GM12878 (cell line): ENCODE measurements at regions not wholly inside any gene's neighbourhood (a gene's known extent, or its start where the extent isn't known, plus 50 kb on each side); places are given as distances from the start of the nearest gene placed in this dataset.

Source experiments
- ATAC-seq: fragments of 200-7000 bp; cut with Tn5 transposase; 3 replicates; pipeline ENCODE4 v1.9.1; 2020; ENCODE audit warnings: mild to moderate bottlenecking, moderate library complexity
- BruUV-seq: library from RNA; stranded (reverse); fragments of 400-500 nt; replicated peaks from 2 replicates; lab custom pipeline; 2021; lab: Mats Ljungman, UMichigan
- CTCF ChIA-PET: fragments of 300-600 bp; sonication (Branson Sonifier 250); formaldehyde crosslinking; extraction: SDS; loops from one replicate; lab custom pipeline; 2021; ENCODE audit warnings: inconsistent platforms; lab: Yijun Ruan, JAX
- POLR2A ChIA-PET: fragments of 350-600 bp; formaldehyde crosslinking; extraction: SDS; loops from one replicate; lab custom pipeline; 2021; ENCODE audit warnings: inconsistent platforms; lab: Charles Lee
- RAD21 ChIA-PET: fragments of 300-600 bp; sonication (Branson Sonifier 250); formaldehyde crosslinking; loops from one replicate; lab custom pipeline; 2023; ENCODE audit warnings: antibody characterized with exemption; ENCODE audit not compliant: unreplicated experiment; lab: Charles Lee
- SMC1A ChIA-PET: fragments of 300-600 bp; sonication (Branson Sonifier 250); formaldehyde crosslinking; loops from one replicate; lab custom pipeline; 2023; ENCODE audit not compliant: unreplicated experiment, uncharacterized antibody; lab: Charles Lee
- DNase-seq: peaks from one replicate; pipeline ENCODE4 v3.0.0-alpha.2; 2011; ENCODE audit warnings: low read depth, low spot score
- FAIRE-seq: peaks from 3 replicates; lab custom pipeline; 2011; peaks lifted over from hg19 to GRCh38; lab: Jason Lieb, UNC
- H2AFZ ChIP-seq: 2 replicates; pipeline ENCODE4 v1.6.0; 2011; ENCODE audit warnings: low read depth, low read length, control low read depth; ENCODE audit not compliant: control insufficient read depth
- H3K27ac ChIP-seq: 2 replicates; pipeline ENCODE4 v1.5.1; 2011; ENCODE audit warnings: control low read depth; ENCODE audit not compliant: control insufficient read depth, insufficient read depth
- H3K27me3 ChIP-seq, 2 experiments: replicated peaks in 1 of 2; 2 replicates each; pipeline versions ENCODE4 v1.6.0 to v1.6.1; 2011; ENCODE audit warnings: low read length in 1 of 2; ENCODE audit not compliant: control insufficient read depth in 2 of 2, insufficient read depth in 2 of 2
- H3K36me3 ChIP-seq, 2 experiments: 2 replicates each; pipeline ENCODE4 v1.5.1; 2011; ENCODE audit warnings: low read length in 1 of 2; ENCODE audit not compliant: control insufficient read depth in 2 of 2, insufficient read depth in 2 of 2
- H3K4me1 ChIP-seq: 2 replicates; pipeline ENCODE4 v1.6.1; 2011; ENCODE audit warnings: mild to moderate bottlenecking, low read length, moderate library complexity, mixed read lengths; ENCODE audit not compliant: control insufficient read depth, insufficient read depth
- H3K4me2 ChIP-seq: 2 replicates; pipeline ENCODE4 v1.6.0; 2011; ENCODE audit warnings: control low read depth; ENCODE audit not compliant: control insufficient read depth, insufficient read depth
- H3K4me3 ChIP-seq: fragments of 200-600 bp; sonication (generic); 2 replicates; pipeline ENCODE4 v1.5.1; 2016
- H3K79me2 ChIP-seq: 2 replicates; pipeline ENCODE4 v1.6.0; 2011; ENCODE audit warnings: low read length; ENCODE audit not compliant: control insufficient read depth, insufficient read depth
- H3K9ac ChIP-seq: 2 replicates; pipeline ENCODE4 v1.8.0; 2011; ENCODE audit warnings: low read length, control low read depth, mixed read lengths; ENCODE audit not compliant: control insufficient read depth, insufficient read depth
- H3K9me3 ChIP-seq: replicated peaks from 3 replicates; pipeline ENCODE4 v1.5.1; 2011; ENCODE audit warnings: mild to moderate bottlenecking, low read length; ENCODE audit not compliant: control insufficient read depth, insufficient read depth
- H4K20me1 ChIP-seq: 2 replicates; pipeline ENCODE4 v1.6.0; 2011; ENCODE audit not compliant: control insufficient read depth, insufficient read depth
- CREM ChIP-seq: IDR thresholded peaks from 2 replicates; pipeline ENCODE4 v1.6.1; 2014; ENCODE audit warnings: antibody characterized with exemption, low read depth
- HDAC6 ChIP-seq: fragments of 200-600 bp; sonication (generic); IDR thresholded peaks from one replicate; pipeline ENCODE4 v1.8.0; 2017; ENCODE audit warnings: antibody characterized with exemption; ENCODE audit not compliant: unreplicated experiment
- POU2F2 ChIP-seq: IDR thresholded peaks from 3 replicates; pipeline ENCODE4 v1.6.1; 2011; ENCODE audit warnings: low read depth, mild to moderate bottlenecking, low read length, borderline replicate concordance
- SMC3 ChIP-seq: IDR thresholded peaks from 2 replicates; pipeline ENCODE4 v1.6.1; 2011; ENCODE audit warnings: low read length, improper control_type of control experiment, borderline replicate concordance
- WGBS: methylation state at CpG from one replicate; pipeline ENCODE4 v1.1.6; 2016; ENCODE audit warnings: low lambda C conversion rate; ENCODE audit not compliant: insufficient replicate concordance, insufficient coverage; ENCODE audit errors: missing lambda C conversion rate; 5-methylcytosine and 5-hydroxymethylcytosine counted together
- in situ Hi-C: fragments of 300-500 bp; cut with MboI; formaldehyde crosslinking; loops from 9 replicates; pipeline ENCODE4 v1.14.3; 2018; ENCODE audit warnings: mixed read lengths
- intact Hi-C: fragments of 100-400 bp; cut with micrococcal nuclease; formaldehyde crosslinking; loops from one replicate; pipeline ENCODE4 v1.14.2; 2022; ENCODE audit not compliant: unreplicated experiment
- TF ChIP-seq, protein P1 (sequence below): fragments of 450-650 bp; IDR thresholded peaks from 2 replicates; pipeline ENCODE4 v1.6.1; 2017; ENCODE audit warnings: borderline replicate concordance
- TF ChIP-seq, protein P2 (sequence below): fragments of 450-650 bp; formaldehyde crosslinking; IDR thresholded peaks from 2 replicates; pipeline ENCODE4 v1.4.0; 2022; ENCODE audit warnings: mild to moderate bottlenecking, moderate library complexity
- TF ChIP-seq, protein P3 (sequence below): fragments of 450-650 bp; IDR thresholded peaks from 2 replicates; pipeline ENCODE4 v1.6.1; 2016; ENCODE audit warnings: mild to moderate bottlenecking

DNA sequence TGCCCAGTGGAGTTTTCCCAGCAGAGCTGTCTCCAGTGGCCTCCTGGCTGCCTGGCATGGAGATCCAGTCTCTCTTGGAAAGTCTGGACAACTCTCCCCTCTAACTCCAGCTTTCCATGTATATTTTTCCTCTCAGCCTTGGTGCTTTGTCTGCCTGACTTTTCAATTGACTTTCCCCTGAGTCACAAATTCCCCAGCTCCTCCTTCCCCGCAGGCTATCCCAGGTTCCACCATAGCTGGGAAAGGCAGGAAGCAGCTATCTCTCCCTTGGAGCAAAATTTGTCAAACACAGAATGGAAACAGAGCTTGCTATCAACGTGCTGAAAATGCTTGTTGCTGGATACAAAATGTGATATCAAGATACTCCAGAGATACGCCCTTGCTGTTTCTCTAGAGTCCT, 384.8 kb downstream of the TMEM135 start:
- H3K4me3 ChIP-seq: no peak overlapping the region
- H3K27me3 ChIP-seq: no peaks in the 10 kb centered on the region
- H3K9me3 ChIP-seq: no peaks in the 10 kb centered on the region
- H2AFZ ChIP-seq: no peak overlapping the region
- WGBS: 18% methylated on average over 3 of the region's 3 CpGs
- H3K36me3 ChIP-seq: no peaks in the 10 kb centered on the region
- no peaks in the 10 kb centered on the region for H3K4me1 ChIP-seq
- ChIA-PET CTCF (interaction anchor here (1.2 to 5.0 kb wide), 7 partner anchors 10 to 484 kb away, joined by 3 to 54 read pairs (median 5); no protein-coding TSS in a partner anchor), POLR2A (no interaction called here), RAD21 (no interaction called here), SMC1A (interaction anchor here (0.6 kb wide), 1 partner anchor 14 kb away, joined by 3 read pairs; no protein-coding TSS in a partner anchor)
- H3K4me2 ChIP-seq: no peak overlapping the region
- DNase-seq: no peak
- no peak for TF ChIP-seq CREM
- no peak for TF ChIP-seq POU2F2
- TF ChIP-seq, protein P1, sequence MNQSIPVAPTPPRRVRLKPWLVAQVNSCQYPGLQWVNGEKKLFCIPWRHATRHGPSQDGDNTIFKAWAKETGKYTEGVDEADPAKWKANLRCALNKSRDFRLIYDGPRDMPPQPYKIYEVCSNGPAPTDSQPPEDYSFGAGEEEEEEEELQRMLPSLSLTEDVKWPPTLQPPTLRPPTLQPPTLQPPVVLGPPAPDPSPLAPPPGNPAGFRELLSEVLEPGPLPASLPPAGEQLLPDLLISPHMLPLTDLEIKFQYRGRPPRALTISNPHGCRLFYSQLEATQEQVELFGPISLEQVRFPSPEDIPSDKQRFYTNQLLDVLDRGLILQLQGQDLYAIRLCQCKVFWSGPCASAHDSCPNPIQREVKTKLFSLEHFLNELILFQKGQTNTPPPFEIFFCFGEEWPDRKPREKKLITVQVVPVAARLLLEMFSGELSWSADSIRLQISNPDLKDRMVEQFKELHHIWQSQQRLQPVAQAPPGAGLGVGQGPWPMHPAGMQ: no peak
- H3K27ac ChIP-seq: no peak overlapping the region
- no peaks in the 10 kb centered on the region for H3K79me2 ChIP-seq
- FAIRE-seq: no peak
- H4K20me1 ChIP-seq: no peaks in the 10 kb centered on the region
- intact Hi-C loops: no loop called here
- BruUV-seq: no TSS peak
- no peak overlapping the region for H3K9ac ChIP-seq
- in situ Hi-C loops: loop anchor here (5.0 kb wide), 2 partner anchors 70 to 480 kb away; no protein-coding TSS in a partner anchor
- ATAC-seq: no peak

DNA sequence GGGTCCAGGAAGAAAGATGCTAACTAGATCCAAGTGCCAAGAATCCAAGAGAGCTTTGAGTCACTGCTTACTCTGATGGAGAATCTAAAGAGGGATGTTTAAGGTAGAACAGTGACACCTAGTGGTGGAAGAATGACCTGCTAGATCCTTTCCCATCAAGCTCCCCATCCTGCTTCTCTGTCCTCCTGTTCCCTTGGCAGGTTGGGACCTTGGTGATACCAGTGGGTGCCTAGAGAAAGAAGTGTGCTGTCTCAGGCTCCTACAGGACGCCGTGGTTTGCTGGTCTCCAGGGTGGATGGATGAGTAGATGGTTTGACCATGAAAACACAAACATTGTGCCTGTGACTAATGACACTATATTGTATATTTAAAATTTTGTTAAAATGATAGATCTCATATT, 383.7 kb downstream of the TMEM135 start:
- ChIA-PET SMC1A (interaction anchor here (0.7 to 2.5 kb wide), 9 partner anchors 9 to 483 kb away, joined by 3 to 24 read pairs (median 4); partner anchors contain the start of gene FZD4), CTCF (interaction anchor here (0.5 to 5.0 kb wide), 34 partner anchors 9 to 1130 kb away, joined by 3 to 54 read pairs (median 4); no protein-coding TSS in a partner anchor), RAD21 (interaction anchor here (0.9 to 1.3 kb wide), 8 partner anchors 66 to 550 kb away, joined by 3 to 10 read pairs (median 5); no protein-coding TSS in a partner anchor), POLR2A (no interaction called here)
- intact Hi-C loops (loop anchor here (1.0 kb wide), 2 partner anchors 69 to 482 kb away; no protein-coding TSS in a partner anchor), in situ Hi-C loops (loop anchor here (5.0 kb wide), 2 partner anchors 69 to 479 kb away; no protein-coding TSS in a partner anchor)
- H3K4me1 ChIP-seq: no peaks in the 10 kb centered on the region
- peak; percentile 95 for ATAC-seq
- no peak overlapping the region for H3K9ac ChIP-seq
- H3K4me3 ChIP-seq: no peak overlapping the region
- FAIRE-seq: peak; percentile 95
- H2AFZ ChIP-seq: no peak overlapping the region
- no peaks in the 10 kb centered on the region for H4K20me1 ChIP-seq
- H3K4me2 ChIP-seq: no peak overlapping the region
- 0% methylated on average over 2 of the region's 2 CpGs for WGBS
- BruUV-seq: no TSS peak
- no peaks in the 10 kb centered on the region for H3K9me3 ChIP-seq
- no peaks in the 10 kb centered on the region for H3K79me2 ChIP-seq
- peak; percentile 27 for DNase-seq
- no peaks in the 10 kb centered on the region for H3K36me3 ChIP-seq
- H3K27me3 ChIP-seq: no peaks in the 10 kb centered on the region
- H3K27ac ChIP-seq: no peak overlapping the region
- TF ChIP-seq, protein P2, sequence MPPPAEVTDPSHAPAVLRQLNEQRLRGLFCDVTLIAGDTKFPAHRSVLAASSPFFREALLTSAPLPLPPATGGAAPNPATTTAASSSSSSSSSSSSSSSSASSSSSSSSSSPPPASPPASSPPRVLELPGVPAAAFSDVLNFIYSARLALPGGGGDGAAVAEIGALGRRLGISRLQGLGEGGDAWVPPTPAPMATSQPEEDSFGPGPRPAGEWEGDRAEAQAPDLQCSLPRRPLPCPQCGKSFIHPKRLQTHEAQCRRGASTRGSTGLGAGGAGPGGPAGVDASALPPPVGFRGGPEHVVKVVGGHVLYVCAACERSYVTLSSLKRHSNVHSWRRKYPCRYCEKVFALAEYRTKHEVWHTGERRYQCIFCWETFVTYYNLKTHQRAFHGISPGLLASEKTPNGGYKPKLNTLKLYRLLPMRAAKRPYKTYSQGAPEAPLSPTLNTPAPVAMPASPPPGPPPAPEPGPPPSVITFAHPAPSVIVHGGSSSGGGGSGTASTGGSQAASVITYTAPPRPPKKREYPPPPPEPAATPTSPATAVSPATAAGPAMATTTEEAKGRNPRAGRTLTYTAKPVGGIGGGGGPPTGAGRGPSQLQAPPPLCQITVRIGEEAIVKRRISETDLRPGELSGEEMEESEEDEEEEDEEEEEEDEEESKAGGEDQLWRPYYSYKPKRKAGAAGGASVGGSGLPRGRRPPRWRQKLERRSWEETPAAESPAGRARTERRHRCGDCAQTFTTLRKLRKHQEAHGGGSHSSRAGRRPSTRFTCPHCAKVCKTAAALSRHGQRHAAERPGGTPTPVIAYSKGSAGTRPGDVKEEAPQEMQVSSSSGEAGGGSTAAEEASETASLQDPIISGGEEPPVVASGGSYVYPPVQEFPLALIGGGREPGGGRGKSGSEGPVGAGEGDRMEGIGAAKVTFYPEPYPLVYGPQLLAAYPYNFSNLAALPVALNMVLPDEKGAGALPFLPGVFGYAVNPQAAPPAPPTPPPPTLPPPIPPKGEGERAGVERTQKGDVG (CRISPR knock-in tag): no peak
- no peak for TF ChIP-seq HDAC6
- TF ChIP-seq, protein P3, sequence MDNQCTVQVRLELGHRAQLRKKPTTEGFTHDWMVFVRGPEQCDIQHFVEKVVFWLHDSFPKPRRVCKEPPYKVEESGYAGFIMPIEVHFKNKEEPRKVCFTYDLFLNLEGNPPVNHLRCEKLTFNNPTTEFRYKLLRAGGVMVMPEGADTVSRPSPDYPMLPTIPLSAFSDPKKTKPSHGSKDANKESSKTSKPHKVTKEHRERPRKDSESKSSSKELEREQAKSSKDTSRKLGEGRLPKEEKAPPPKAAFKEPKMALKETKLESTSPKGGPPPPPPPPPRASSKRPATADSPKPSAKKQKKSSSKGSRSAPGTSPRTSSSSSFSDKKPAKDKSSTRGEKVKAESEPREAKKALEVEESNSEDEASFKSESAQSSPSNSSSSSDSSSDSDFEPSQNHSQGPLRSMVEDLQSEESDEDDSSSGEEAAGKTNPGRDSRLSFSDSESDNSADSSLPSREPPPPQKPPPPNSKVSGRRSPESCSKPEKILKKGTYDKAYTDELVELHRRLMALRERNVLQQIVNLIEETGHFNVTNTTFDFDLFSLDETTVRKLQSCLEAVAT: no peak
- TF ChIP-seq SMC3: peak; percentile 74
